NK-92 (cell line): ENCODE measurements at regions not wholly inside any gene's neighbourhood (a gene's known extent, or its start where the extent isn't known, plus 50 kb on each side); places are given as distances from the start of the nearest gene placed in this dataset.
"Not testable (repeated sequence)": the region's sequence is repeated elsewhere in the genome, so short reads cannot be mapped to it uniquely, and the experiment has no call there.

Experiments
- DNase-seq: peaks from one replicate; lab custom pipeline; 2025; ENCODE audit not compliant: unreplicated experiment; lab: John Stamatoyannopoulos, UW

DNA sequence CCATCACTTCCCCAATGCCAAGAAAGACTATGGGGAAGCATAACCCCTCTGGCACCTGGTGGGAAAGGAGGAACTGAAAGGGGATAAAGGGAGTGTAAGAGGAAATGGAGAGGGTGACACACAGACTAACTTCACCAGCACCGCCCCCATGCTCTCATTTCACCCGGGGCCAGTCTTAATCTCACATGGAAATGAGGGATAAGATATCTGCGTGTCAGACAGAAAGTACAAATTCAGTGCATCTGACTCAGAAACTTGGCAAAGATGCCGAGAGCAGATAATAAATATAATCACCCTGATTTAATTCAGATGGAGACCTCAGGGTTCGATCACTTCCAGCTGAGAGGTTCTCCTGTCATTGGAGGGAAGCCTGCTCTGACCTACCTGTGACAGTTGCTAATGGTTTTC is 191.6 kb downstream of the DUSP6 start:
- DNase-seq: no peak

DNA sequence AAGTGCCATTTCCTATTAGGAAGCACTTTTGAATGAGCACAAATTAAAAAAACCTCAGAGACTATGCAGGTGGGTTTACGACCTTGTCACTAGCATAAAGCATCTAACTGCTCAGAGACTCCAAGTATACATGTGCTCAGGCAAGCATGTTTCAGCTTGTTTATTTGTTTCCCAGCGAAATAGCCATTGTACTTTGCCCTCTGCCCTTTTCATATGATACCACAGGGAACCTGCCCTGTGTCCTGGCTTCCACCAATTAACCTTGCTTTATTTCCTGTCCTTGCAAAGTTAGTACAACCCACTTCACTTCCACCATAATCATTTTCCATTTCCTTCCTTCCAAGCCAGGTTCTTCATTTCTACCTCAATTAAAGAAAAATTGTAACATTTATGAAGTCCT is 194.9 kb downstream of the DUSP6 start:
- DNase-seq: no peak

DNA sequence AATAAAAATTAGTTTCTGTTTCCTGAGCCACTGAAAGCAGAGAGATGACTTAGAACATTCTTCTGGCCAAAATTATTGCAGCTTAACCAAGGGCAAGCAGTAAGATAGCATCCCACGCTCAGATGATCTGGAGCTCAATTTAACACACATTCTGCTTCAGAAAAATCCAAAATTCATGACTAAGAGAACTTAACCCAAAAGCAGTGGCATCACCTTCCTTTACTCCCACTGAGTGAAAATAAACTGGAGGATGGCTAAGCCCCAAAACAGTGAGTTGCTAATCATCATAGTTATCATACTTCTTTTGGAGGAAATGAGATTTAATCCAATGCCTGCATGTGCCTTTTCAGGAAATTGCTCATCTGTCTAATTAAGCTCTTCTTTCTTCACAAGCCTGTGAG is 195.4 kb downstream of the DUSP6 start:
- DNase-seq: no peak

DNA sequence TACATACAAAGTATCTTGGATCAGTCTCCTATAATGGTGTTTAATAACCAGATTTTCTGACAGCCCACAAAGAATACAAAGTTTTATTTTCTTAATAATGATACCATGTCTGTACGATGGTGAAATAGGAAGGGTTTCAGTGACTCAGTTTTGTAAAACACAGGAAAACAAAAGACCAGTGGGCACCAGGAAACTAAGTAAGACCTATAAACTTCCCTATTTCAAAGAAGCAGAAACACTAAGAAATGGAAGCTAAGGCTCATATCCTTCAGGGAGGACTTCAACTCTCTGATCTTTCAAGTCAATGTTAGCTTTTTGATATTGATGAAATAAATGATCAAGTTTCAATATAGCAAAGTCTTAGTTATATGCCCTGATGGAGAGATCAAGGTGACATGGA is 196.0 kb downstream of the DUSP6 start:
- DNase-seq: no peak

DNA sequence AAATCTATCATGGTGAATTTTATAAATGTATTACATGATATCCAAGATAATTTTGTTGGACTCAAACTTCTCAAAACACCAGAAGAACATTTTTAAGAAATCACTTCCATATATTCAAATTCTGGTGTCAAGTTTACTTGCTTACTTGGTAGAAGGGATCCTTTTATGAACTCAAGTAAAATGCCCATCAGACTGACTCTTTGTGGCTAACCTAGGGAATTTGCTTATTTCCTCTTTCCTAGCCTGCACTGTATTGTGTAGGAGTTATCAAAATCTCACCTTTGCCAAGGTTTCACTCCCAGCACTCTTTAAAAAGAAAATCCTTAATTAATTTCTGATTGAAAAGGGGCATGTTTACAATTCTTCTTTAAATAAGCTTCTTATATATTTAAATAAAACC is 196.5 kb downstream of the DUSP6 start:
- DNase-seq: no peak

DNA sequence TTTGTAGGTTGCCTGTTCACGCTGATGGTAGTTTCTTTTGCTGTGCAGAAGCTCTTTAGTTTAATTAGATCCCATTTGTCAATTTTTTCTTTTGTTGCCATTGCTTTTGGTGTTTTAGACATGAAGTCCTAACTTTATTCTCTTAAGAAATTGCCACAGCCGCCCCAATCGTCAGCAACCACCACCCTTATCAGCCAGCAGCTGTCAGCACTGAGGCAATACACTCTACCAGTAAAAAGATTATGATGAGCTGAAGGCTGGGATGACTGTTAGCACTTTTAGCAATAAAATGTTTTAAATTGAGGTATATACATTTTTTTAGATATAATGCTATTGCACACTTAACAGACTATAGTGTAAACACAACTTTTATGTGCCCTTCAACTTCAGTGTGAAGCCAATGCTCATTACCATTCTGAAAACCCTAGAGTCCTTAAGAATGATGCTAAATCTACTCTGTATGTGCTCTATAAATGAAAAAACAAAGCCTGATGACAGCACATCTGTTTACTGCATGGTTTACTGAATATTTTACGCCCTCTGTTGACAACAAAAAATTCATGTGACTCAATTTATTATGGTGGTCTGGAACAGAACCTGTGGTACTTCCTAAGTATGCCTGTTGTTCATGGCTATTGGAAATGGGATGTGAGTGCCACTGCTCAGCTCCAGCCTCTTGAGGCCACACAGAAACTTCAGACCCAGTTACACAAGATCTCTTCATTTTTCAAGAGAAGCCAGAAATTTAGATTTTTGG is 197.4 kb downstream of the DUSP6 start:
- no peak for DNase-seq

DNA sequence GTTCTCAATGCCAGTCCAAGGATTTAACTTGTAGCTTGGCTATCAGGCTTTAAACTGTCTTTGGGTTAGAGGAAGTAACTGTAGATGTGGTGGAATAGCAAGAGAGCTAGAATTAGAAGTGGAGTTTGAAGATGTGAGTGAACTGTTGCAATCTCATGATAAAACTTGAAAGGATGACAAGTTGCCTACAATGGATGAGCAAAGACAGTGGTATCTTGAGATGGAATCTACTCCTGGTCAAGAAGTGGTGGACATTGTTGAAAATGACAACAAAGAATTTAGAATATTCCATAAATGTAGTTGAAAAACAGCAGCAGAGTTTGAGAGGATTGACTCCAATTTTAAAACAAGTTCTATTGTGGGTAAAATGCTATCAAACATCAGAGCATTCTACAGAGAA is 199.0 kb downstream of the DUSP6 start:
- DNase-seq: no peak

DNA sequence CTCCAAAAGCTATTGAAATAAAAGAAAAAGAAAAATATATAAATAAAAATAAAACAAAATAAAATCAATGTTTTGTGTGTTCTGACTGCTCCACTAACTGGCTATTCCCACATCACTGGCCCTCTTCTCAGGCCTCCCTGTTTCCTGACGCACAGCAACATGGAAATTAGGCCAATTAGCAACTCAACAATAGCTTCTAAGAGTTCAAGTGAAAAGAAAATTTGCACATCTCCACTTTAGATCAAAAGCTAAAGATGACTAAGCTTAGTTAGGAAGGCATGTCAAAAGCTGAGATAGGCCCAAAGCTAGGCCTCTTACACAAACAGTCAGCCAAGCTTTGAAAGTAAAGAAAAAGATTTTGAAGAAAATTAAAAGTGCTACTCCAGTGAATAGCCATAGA is 200.8 kb downstream of the DUSP6 start:
- DNase-seq: no peak

DNA sequence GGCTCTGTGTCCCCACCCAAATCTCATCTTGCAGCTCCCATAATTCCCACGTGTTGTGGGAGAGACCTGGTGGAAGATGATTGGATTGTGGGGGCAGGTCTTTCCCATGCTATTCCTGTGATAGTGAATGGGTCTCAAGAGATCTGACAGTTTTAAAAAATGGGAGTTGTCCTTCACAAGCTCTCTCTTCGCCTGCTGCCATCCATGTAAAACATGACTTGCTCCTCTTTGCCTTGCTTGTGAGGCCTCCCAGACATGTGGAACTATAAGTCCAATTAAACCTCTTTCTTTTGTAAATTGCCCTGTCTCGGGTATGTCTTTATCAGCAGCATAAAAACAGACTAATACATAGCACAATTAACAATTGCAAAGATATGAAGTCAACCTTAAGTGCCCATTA is 201.5 kb downstream of the DUSP6 start:
- not testable (repeated sequence) for DNase-seq

DNA sequence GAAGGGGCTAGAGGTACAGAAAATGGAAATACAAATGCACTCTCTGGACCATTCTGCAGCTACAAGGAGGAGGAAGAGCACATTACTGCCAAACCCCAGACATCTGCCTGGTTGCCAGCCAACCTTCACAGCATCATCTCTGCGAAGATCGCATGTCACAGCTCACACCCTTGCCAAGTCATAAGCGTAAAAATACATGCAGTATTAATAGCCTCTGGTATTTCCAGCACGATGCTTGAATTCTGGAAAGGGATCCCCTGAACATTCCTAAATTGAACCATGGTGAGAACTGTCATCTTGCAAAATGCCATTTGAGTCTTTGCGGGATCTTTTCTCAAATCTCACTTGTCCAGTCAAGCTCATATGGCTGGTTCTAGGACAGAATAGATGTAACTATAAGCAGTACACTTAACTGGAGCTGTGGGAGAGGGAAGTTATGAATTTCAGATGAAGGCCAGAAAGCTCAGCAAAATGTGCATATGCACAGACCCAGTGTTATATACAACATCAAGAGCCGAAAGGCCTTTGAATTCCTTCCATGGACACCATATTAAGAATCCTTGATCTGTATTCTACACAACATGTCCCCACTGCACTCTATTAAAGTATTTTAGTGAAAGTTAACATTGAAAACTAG is 211.6 kb downstream of the DUSP6 start:
- no peak for DNase-seq

DNA sequence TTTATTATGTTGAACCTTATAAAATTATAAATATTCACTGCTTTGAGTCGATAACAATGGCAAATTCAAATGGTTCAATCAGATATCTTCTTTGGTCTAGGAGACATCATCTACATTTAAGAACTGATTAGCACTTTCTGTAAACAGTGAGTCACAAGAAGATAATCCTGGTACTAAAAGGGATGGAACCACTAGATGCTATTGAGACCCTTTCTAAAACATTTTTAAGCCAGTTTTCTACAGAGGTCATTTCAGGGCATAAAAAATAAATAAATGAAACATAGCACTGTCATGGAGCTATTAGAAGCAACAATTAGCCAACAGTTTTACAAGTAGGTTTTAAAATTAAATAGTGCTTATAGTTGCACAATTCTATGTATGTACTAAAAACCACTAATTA is 212.2 kb downstream of the DUSP6 start:
- DNase-seq: no peak

DNA sequence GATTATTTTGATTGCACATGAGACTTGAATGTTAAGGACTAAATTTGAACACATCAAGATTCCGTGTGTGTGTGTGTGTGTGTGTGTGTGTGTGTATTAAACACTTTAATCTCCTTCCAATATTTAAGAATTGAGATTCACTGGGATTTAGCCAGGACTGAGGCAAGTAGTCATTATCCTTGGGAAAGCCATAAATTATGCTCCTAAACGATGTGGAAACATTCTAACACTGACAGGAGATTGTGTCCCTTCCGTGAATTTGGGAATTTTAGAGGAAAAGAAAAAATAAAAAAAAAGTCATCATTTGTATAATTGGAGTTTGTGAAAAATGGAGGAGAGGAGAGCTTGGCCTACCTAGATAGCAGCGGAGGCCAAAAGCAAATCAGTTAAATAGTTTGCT is 212.9 kb downstream of the DUSP6 start:
- DNase-seq: no peak

DNA sequence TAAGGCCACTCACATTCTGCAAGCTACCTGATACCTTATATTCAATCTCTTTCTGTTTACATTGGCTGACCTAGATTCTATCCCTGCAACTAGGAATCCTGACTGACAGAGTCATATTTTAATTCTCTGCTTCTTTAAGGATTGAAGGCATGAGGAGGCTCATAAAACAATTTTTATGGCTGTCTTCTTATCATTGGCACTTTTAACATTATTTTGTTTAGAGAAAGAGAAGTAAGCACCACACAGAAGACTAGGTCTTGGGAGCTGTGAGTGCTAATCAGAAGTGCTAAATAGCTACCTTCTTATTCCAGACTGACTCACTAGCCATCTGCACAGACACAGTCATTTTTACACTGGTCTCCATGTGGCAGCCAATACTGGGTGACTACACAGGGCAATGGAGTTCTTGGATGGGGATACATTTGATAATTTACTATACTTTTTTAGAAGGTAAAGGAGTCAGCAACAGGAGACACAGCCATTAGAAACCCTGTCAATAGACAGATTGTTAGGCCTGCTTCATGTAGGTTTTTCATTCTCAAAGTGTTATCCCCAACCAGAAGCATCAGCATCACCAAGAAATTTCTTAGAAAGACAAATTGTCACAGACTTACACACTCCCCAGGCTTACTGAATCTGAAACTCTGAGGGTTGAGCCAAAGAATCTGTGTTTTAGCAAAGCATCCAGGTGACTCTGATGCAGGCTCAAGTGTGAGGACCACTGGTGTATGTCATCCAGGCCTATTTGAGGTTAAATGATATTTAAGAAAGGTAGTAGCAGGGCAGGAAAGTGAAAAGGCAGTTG is 214.1 kb downstream of the DUSP6 start:
- no peak for DNase-seq

DNA sequence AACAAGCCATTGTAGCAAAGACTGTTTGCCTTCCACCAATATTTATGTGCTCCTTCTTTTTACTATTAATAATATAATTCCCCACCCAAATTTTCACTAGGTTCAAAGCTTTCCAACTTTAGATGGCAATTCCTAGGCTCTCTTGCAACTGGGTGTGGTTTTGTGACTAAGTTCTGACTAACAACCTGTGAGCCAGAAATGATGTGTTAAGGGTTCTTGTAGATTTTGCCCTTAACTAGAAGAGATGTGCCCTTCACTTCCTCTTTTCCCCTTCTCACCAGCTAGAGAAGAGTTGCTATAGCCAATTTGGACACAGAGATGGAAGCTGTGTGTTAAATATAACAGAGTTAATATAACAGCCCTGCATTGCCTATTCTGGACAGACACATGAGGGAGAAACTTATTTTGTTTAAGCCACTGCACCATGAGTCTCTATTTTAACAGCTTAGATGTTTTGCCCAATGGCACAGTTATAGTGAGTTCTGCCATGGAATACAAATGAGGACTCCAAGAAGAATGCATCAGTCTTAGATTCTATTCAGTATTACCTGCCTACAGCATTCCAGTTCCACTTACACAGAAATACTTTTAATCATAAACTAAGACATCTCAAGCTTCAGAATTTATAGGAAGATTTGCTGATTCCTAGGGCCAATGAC is 216.2 kb downstream of the DUSP6 start:
- DNase-seq: no peak

DNA sequence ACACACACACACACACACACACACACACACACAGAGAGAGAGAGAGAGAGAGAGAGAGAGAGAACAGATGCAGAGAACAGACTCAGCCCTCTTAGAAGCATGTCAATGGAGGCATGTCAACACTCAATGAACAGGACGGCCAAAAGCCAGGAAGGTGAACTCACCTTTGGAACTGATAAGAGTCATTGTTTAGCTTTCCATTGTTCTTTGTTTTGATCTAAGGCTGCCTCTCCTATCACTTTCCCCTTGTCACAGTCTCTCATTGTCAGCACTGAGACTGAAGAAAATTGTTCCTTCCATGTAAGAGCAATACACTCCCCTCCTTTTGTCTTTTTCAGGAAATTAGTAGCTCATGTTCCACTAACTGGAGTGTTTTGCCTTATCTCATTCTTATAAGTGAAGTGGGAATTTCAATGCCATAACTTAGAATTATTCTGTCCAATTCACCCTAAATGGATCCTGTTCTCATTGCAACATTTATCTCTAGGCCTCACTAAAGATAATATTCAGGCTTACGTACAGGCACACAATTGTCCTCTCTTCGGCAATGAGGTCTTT is 218.0 kb downstream of the DUSP6 start:
- DNase-seq: no peak

DNA sequence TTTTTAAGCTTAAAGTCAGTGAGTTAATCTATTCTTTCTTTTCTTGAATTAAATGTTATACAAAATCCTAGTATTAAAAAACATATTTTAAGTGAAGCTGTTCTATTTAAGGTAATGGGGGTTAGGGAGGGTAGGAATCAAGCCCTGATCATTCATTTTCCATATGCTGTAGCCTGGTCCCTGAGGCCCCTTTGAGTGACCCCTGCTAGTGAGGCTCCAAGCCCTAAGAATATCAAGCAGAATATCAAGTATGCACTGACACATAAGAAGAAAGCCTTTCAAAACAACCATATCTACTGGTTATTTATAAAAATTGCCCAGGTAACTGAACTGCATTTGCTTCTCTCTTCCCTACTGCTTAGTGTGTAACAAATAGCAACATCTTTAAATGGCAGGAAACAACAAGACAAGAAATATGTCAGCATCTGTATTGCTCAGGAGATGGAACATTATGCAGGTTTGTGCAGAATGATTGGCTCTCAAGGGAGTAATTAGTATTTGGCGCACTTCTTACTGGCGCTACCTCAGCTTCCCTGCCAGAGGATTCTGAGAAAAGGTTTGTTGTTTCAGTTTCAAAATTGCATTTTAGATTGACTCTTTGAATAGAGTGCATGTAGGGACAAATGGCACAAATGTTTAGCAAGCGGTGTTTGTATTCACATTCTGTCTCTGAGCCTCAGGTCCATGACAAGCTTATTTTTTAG is 223.0 kb downstream of the DUSP6 start:
- no peak for DNase-seq

DNA sequence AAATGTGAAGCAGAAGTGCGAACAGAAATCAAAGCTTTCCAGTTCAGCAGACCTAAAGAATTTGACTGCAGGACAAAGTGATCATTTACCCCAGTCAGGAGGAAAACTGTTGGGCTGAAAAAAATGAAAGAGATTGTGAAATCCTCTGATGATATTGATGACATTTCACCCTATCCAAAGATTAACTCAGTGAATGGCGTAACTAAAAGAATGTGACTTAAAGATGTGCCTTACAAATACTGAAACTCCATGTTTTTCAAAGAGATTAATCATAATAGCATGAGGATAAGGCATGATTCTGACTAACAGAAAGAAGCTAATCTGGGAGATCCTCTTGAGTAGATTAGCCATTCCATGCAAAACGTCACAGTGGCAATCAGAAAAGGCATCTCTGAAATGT is 225.6 kb downstream of the DUSP6 start:
- DNase-seq: no peak

DNA sequence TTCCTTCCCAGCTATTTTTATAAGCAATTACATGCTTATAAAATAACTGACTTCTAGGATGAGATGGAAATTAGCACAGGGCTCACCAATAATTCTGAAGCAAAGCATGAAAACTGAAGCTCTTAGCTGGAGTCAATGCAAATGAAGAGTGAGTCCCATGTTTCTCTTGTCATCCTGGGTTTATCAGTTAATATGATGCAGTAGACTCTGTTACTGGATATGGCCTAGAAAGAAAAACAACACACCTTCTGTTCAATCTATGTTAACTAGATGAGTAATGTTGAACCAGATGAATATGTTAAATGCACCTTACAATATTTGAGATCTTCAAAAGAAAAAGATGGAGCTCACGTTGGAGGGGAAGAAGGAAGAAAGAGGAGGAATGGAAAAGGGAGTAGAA is 229.4 kb downstream of the DUSP6 start:
- no peak for DNase-seq

DNA sequence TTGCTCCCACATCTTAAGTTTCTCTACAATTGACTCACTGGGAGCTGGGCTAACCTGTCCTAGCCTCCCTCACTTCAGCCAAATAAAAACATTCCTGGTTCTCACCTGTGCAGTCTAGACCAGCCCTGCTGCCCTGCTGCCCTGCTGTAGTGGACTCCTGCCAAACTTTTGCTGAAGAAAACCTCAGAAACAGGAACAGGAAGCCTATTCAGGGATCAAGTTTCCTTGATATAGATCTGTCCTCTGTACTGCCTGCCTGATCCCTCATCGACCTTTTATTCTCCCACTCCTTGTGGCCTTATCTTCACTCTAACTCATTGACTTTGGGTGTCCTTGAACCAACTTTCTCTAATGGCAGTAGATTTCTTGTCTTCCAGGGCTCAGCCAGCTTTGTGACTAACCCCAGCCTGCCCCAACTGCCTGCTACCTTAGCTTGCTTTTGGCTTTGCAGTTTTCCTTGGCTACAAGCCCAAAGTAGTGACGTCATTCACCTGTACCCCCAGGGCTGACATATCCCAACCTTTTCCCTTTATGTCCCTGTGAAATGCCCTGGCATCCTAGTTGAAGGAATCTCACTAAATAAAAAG is 234.8 kb downstream of the DUSP6 start:
- no peak for DNase-seq

DNA sequence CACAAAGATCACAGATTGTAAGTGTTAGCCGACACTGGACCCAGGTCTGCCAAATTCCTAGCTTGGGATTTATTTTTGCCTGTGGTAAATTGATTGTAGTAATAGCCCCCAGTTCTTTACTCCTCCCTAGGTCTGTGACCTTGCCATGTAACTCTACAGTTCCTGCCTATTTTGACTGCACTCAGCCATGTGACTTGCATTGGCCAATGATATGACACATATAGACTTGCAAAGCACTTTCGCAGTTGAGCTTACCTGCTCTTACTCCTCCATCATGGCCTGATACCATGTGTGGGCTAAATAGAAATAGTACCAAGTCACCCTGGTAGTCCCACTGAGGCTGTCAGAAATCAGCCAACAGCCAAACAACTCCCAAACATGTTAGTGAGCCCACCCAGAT is 240.3 kb downstream of the DUSP6 start:
- DNase-seq: no peak
